ENCODE measurements at regions not wholly inside any gene's neighbourhood (a gene's known extent, or its start where the extent isn't known, plus 50 kb on each side); places are given as distances from the start of the nearest gene placed in this dataset.

DNA sequence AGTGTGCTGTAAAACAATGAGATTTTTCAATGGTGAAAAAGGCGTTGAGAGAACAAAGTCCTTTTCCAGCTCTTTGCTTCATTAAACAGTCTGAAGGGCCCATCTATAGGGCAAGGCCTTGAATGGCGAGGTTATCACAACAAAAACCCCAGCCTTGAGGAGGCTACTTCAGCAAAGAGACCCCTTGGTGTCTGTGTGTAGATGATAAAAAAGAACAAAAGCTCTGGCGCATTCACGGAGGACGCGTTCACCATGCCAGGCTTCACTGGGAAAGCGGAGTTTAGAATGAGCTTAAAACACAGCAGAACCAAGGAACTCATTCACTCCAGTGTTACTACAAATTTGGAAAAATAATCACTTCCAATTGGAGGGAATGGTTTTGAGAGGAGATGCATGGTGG is 530.0 kb upstream of the ARGLU1 start:
- no peak for TF ChIP-seq CTCF (IDR thresholded peaks at IDR 0.05; ENCODE audit: insufficient read depth, low read depth, low read length)
- Histone ChIP-seq H3K27me3 (ENCODE audit: control insufficient read depth, insufficient read depth, low read length) (no peaks in the 10 kb centered on the region), H3K4me3 (ENCODE audit: low read depth, low read length) (no peak overlapping the region), H3K36me3 (ENCODE audit: control insufficient read depth, insufficient read depth, low read length) (no peaks in the 10 kb centered on the region)
- DNase-seq (ENCODE audit: low read depth): no peak
- ChIA-PET POLR2A (no interaction called here), CTCF (interaction anchor here (0.6 to 1.3 kb wide), 2 partner anchors 12 to 57 kb away, joined by 3 read pairs; no protein-coding TSS in a partner anchor)

DNA sequence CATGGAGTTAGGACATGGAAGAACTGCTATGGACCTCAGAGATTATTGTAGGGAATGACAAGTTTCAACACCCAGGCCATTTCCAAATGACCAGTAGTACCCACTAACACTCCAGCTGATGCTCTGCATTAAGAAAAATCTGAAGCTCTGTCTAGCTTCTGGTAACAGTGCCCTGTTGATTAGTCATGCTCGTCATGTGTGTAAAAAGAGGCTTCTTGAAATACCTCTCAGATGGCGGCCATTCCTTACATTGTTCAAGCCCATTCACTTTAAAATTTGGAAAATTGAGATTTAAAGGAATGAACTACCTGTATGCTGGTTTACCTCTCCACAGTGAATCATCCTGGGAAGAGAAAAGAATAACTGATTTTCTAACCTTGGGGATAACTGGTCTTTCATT is 527.9 kb upstream of the ARGLU1 start:
- CTCF ChIA-PET: no interaction called here
- H3K27me3 ChIP-seq (ENCODE audit: control insufficient read depth, insufficient read depth, low read length): no peaks in the 10 kb centered on the region
- no peak for TF ChIP-seq CTCF (IDR thresholded peaks at IDR 0.05; ENCODE audit: insufficient read depth, low read depth, low read length)
- POLR2A ChIA-PET: no interaction called here
- DNase-seq (ENCODE audit: low read depth): no peak
- no peak overlapping the region for H3K4me3 ChIP-seq (ENCODE audit: low read depth, low read length)
- H3K36me3 ChIP-seq (ENCODE audit: control insufficient read depth, insufficient read depth, low read length): no peaks in the 10 kb centered on the region

GRCh38 chr13:107091861-107092260 is 523.9 kb upstream of the ARGLU1 start:
- no peak for TF ChIP-seq CTCF (IDR thresholded peaks at IDR 0.05; ENCODE audit: insufficient read depth, low read depth, low read length)
- CTCF ChIA-PET: interaction anchor here (1.4 kb wide), 1 partner anchor 13 kb away, joined by 3 read pairs; no protein-coding TSS in a partner anchor
- Histone ChIP-seq H3K27me3 (ENCODE audit: control insufficient read depth, insufficient read depth, low read length) (no peaks in the 10 kb centered on the region), H3K36me3 (ENCODE audit: control insufficient read depth, insufficient read depth, low read length) (no peaks in the 10 kb centered on the region), H3K4me3 (ENCODE audit: low read depth, low read length) (no peak overlapping the region)
- DNase-seq (ENCODE audit: low read depth): no peak
- POLR2A ChIA-PET: no interaction called here

DNA sequence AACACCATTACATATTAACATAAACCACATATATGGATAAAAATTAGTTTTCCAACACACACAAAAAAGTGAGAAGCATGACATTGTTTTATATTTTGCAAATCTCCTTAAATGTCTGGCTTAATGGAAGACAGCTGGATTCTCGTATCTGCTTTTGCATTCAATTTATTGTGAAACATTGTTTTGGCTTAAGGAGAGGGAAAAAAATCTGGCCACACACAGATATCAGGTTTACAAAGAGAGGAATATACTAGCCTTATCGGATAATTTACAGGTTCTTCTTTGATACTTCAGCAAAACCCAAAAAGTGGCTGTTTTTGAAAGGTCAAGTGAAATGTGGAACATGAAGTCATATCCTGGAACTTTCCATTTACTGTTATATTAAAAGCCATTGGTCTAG is 523.5 kb upstream of the ARGLU1 start:
- CTCF ChIA-PET: interaction anchor here (1.4 to 1.8 kb wide), 2 partner anchors 10 to 13 kb away, joined by 3 to 4 read pairs; no protein-coding TSS in a partner anchor
- POLR2A ChIA-PET: no interaction called here
- Histone ChIP-seq H3K4me3 (ENCODE audit: low read depth, low read length) (no peak overlapping the region), H3K27me3 (ENCODE audit: control insufficient read depth, insufficient read depth, low read length) (no peaks in the 10 kb centered on the region), H3K36me3 (ENCODE audit: control insufficient read depth, insufficient read depth, low read length) (no peaks in the 10 kb centered on the region)
- TF ChIP-seq CTCF (IDR thresholded peaks at IDR 0.05; ENCODE audit: insufficient read depth, low read depth, low read length): no peak
- DNase-seq (ENCODE audit: low read depth): no peak

DNA sequence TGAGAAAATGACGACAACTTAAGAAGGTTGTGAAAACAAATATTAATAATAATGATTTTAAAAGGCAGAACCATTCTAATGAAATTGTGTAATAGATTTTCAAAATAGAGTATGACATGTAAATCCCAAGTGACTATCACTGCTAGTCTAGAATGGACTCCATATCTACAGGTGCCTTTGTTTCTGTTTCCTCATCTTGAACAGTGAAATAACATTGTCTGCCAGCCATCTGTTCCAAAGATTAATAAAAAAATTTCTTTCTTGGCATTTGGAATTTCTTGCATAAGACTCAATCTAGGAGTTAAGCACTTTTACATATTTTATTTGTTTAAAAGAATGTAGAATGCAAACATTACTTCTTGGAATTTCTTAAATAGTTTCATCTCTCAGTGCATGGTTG is 520.1 kb upstream of the ARGLU1 start:
- no peak for DNase-seq (ENCODE audit: low read depth)
- CTCF ChIA-PET: no interaction called here
- Histone ChIP-seq H3K27me3 (ENCODE audit: control insufficient read depth, insufficient read depth, low read length) (no peaks in the 10 kb centered on the region), H3K4me3 (ENCODE audit: low read depth, low read length) (no peak overlapping the region), H3K36me3 (ENCODE audit: control insufficient read depth, insufficient read depth, low read length) (no peaks in the 10 kb centered on the region)
- POLR2A ChIA-PET: no interaction called here
- no peak for TF ChIP-seq CTCF (IDR thresholded peaks at IDR 0.05; ENCODE audit: insufficient read depth, low read depth, low read length)

Data from BJ (cell line).